HCT116 (cell line): ENCODE measurements at regions not wholly inside any gene's neighbourhood (a gene's known extent, or its start where the extent isn't known, plus 50 kb on each side); places are given as distances from the start of the nearest gene placed in this dataset.

Experiments used
- CEBPB ChIP-seq: IDR thresholded peaks from 2 replicates; pipeline ENCODE4 v1.6.1; 2012; ENCODE audit warnings: low read depth
- CTCF ChIP-seq, 3 experiments: fragments of 200-600 bp in 1 of 3; sonication (generic) in 1 of 3; IDR thresholded peaks in 2 of 3; conservative IDR thresholded peaks in 1 of 3; 2 replicates each; pipeline ENCODE4 v1.5.1; 2012 to 2017; ENCODE audit warnings: low read depth in 2 of 3, low read length in 2 of 3, antibody characterized with exemption in 1 of 3, borderline replicate concordance in 1 of 3, control low read depth in 1 of 3, mild to moderate bottlenecking in 1 of 3, mixed read lengths in 1 of 3, mixed run types in 1 of 3, moderate library complexity in 1 of 3; ENCODE audit not compliant: insufficient read depth in 1 of 3
- EZH2 ChIP-seq: fragments of 200-600 bp; sonication (generic); IDR thresholded peaks from 2 replicates; pipeline ENCODE4 v1.6.1; 2017; ENCODE audit warnings: antibody characterized with exemption, mixed run types
- EZH2phosphoT487 ChIP-seq: fragments of 200-600 bp; IDR thresholded peaks from 2 replicates; pipeline ENCODE4 v1.6.1; 2018; ENCODE audit warnings: antibody characterized with exemption, borderline replicate concordance
- FOSL1 ChIP-seq: IDR thresholded peaks from 2 replicates; pipeline ENCODE4 v1.6.1; 2012; ENCODE audit warnings: low read depth
- JUND ChIP-seq: IDR thresholded peaks from 2 replicates; pipeline ENCODE4 v1.6.1; 2012
- MAX ChIP-seq: IDR thresholded peaks from 2 replicates; pipeline ENCODE4 v1.6.1; 2012
- POLR2A ChIP-seq: IDR thresholded peaks from 2 replicates; pipeline ENCODE4 v1.7.0; 2011; ENCODE audit warnings: borderline replicate concordance; ENCODE audit not compliant: insufficient read depth, insufficient read length; ENCODE audit errors: extremely low read depth
- POLR2AphosphoS5 ChIP-seq: IDR thresholded peaks from 2 replicates; pipeline ENCODE4 v1.6.1; 2011; ENCODE audit warnings: mild to moderate bottlenecking, low read depth, low read length, moderate library complexity
- RAD21 ChIP-seq: IDR thresholded peaks from 2 replicates; pipeline ENCODE4 v1.6.1; 2012; ENCODE audit warnings: low read depth, mild to moderate bottlenecking
- SIN3A ChIP-seq: IDR thresholded peaks from 2 replicates; pipeline ENCODE4 v1.6.1; 2012; ENCODE audit warnings: low read depth
- TCF7L2 ChIP-seq: IDR thresholded peaks from 2 replicates; pipeline ENCODE4 v1.7.0; 2011; ENCODE audit warnings: borderline replicate concordance, inconsistent platforms; ENCODE audit not compliant: insufficient read depth, insufficient read length; ENCODE audit errors: extremely low read depth
- TF ChIP-seq, protein P1 (sequence below): IDR thresholded peaks from 2 replicates; pipeline ENCODE4 v1.6.1; 2012; ENCODE audit warnings: low read depth

- TF ChIP-seq RAD21 = no peak
- no peak for TF ChIP-seq CTCF (IDR thresholded peaks at IDR 0.05 in 2 of 3, conservative IDR thresholded peaks at IDR 0.05 in 1 of 3; ENCODE audit: borderline replicate concordance in 1 of 3, insufficient read depth in 1 of 3, low read depth in 2 of 3, low read length in 2 of 3)
- TF ChIP-seq JUND = no peak
- TF ChIP-seq POLR2A = no peak
- TF ChIP-seq CEBPB = no peak
- TF ChIP-seq EZH2 = no peak
- no peak for TF ChIP-seq EZH2phosphoT487
- TF ChIP-seq SIN3A = no peak
- TF ChIP-seq TCF7L2 = no peak
- TF ChIP-seq, protein P1, sequence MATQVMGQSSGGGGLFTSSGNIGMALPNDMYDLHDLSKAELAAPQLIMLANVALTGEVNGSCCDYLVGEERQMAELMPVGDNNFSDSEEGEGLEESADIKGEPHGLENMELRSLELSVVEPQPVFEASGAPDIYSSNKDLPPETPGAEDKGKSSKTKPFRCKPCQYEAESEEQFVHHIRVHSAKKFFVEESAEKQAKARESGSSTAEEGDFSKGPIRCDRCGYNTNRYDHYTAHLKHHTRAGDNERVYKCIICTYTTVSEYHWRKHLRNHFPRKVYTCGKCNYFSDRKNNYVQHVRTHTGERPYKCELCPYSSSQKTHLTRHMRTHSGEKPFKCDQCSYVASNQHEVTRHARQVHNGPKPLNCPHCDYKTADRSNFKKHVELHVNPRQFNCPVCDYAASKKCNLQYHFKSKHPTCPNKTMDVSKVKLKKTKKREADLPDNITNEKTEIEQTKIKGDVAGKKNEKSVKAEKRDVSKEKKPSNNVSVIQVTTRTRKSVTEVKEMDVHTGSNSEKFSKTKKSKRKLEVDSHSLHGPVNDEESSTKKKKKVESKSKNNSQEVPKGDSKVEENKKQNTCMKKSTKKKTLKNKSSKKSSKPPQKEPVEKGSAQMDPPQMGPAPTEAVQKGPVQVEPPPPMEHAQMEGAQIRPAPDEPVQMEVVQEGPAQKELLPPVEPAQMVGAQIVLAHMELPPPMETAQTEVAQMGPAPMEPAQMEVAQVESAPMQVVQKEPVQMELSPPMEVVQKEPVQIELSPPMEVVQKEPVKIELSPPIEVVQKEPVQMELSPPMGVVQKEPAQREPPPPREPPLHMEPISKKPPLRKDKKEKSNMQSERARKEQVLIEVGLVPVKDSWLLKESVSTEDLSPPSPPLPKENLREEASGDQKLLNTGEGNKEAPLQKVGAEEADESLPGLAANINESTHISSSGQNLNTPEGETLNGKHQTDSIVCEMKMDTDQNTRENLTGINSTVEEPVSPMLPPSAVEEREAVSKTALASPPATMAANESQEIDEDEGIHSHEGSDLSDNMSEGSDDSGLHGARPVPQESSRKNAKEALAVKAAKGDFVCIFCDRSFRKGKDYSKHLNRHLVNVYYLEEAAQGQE = no peak
- no peak for TF ChIP-seq POLR2AphosphoS5
- TF ChIP-seq MAX = no peak
- no peak for TF ChIP-seq FOSL1
These were observed 76.0 kb upstream of the SORL1 start for GRCh38 chr11:121376130-121376529.
